ENCODE measurements at regions not wholly inside any gene's neighbourhood (a gene's known extent, or its start where the extent isn't known, plus 50 kb on each side); places are given as distances from the start of the nearest gene placed in this dataset.
"Not testable (repeated sequence)": the region's sequence is repeated elsewhere in the genome, so short reads cannot be mapped to it uniquely, and the experiment has no call there.

DNA sequence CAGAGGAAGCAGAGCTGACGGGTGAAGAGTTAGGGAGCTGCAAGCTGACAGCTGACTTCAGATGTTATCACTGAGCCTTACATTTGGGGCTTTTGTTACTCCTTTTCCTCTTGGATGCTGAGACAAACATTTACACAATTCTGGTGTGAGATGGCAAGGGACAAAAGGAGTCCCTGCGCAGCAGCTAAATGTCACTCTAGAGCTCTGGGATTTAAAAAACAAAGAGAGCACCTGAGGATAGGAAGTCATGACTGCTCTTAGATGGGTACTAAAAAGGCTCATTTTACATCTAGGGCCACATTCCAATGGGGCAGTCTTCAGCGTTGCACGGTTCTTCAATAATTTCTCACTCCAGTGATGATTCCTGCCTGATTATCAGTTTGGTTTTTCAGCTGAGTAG lies 204.5 kb downstream of the RAB38 start:
- no peak for DNase-seq (ENCODE audit: low spot score)

DNA sequence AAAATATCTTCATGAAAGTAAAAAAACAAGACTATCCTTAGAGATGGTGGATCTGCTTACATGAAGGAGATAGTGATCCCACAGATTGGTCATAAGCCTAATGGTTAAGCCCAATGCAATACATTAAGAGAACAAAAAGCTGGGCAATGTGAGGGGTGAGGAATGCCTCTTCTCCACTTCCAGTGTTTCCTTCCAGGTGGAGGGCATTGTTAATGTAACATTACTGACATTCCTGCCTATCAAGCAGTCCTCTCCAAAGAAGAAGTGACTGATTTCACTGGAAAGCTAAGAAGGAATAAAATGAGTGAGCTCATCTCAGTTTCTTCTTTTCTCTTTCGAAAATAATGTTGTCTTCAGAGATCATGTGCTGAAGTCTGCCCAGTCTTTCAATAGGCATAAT lies 207.8 kb downstream of the RAB38 start:
- no peak for DNase-seq (ENCODE audit: low spot score)

DNA sequence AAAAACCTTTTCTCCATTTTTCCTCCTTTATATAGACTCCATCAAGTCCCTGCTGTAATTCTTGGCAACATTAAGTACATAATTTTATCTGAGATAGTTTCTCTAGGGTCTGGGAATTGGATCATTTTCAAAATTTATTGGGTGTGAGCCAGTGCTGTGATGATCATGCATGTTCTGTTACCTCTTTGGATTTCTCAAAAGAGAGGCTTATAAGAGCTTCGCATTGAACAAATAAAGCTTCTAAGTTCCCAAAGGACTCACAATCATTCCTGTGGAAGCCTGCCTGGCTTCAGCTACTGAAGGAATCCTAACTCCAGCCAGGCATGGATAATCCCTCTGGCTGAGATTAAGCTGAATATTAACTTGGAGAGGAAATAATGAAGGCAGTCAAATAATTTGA lies 208.5 kb downstream of the RAB38 start:
- no peak for DNase-seq (ENCODE audit: low spot score)

DNA sequence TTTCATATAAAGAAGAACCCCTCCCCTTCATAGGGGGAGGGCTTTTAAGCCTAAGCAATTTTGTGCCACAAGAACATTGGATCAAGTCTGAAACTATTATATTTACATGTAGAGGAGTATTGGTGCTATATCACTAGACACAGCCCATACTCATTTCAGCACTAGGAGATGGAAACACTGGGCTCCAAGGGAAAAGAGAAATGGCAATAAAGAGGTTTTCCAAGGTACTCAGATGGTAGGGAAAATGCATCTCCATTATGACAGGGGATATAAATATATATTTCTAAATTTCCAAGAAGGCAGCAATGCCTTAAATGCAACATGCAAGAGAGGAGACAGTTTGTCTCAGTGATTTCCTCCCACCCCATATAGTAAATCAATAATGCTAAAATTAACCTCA lies 209.0 kb downstream of the RAB38 start:
- no peak for DNase-seq (ENCODE audit: low spot score)

DNA sequence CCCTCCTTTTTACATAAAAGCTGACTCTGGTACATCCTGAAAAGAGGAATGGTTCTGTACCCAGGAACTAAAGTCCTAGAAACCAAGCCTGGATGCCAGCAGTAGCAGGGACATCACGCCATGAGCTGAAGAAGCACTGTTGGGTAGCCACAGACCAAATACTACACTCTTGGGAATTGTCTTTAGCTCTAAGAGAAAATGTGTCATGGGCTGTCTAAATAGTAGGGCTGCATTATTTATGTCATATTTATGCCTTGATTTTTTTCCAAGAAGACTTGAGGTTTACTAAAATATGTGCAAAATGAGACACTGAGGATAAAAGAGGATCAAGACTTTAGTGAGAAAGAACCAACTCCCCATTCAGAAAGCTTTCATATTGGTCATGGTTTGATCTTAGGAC lies 213.6 kb downstream of the RAB38 start:
- DNase-seq (ENCODE audit: low spot score) = no peak

DNA sequence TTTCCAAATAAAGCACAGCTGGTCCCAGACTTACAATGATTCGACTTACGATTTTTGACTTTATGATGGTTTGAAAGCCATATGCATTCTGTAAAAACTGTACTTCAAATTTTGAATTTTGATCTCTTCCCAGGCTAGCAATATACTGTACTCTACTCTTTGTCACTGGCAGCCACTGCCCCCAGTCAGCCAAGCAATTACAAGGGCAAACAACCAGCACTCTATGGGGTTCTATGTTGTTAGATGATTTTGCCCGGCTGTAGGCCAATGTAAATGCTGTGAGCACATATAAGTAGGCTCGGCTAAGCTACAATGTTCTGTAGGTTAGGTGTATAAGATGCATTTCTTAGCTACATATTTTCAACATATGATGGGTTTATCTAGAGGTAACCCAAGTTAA lies 217.3 kb downstream of the RAB38 start:
- DNase-seq (ENCODE audit: low spot score) = no peak

DNA sequence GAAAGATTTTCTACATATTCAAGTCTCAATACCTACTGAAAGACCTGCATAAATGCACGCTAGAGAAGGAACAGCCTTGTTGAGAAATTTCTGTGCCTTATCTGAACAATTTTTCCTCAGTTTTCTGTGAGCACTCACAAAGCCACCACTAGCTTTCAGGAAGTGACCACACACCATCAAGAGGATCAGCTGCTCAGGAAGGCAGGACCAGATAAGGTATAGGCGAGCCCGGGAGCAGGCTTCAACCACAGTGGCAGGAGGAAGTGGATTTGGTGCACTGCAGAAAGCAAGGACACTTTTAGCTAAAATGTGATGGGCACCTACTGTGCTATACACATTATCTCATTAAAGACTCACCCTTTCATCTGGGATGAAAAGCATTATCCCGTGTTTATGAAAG lies 220.8 kb downstream of the RAB38 start:
- no peak for DNase-seq (ENCODE audit: low spot score)

DNA sequence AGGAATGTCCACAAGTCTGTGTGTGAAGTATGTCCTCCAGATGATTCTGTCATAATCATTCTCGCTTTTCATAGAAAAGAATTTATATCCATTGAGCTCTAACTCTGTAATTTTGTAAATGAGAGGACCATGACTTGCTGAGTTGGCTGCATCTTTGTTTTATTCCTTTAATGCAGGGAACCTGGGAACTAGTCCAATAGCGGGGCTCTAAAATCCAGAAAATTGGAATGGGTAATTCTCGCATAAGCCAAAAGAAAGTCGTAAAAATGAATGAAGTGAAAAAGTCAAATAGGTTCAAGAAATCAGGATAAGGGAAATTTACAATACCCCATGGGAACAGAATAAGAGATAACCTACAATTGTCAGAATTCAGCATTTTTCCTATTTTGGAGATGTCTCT lies 232.5 kb downstream of the RAB38 start:
- DNase-seq (ENCODE audit: low spot score) = no peak

DNA sequence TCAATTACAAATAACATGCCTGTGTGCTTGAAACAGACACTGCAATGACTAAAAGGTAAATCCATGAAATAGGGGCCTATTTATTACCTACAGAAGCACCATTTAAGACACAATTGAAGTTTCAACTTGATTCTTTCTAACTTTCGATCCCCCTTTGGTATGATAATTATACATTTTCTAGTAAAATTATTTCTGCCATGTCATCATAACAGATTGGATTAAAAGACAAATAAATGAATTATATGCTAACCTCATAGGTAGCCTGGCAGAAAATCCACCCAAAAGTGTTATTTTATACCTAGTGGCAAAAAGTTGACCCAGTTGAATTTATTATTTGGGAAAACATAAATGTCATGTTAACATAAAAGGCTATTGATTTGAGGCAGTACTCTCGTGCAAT lies 241.1 kb downstream of the RAB38 start:
- DNase-seq (ENCODE audit: low spot score) = no peak

DNA sequence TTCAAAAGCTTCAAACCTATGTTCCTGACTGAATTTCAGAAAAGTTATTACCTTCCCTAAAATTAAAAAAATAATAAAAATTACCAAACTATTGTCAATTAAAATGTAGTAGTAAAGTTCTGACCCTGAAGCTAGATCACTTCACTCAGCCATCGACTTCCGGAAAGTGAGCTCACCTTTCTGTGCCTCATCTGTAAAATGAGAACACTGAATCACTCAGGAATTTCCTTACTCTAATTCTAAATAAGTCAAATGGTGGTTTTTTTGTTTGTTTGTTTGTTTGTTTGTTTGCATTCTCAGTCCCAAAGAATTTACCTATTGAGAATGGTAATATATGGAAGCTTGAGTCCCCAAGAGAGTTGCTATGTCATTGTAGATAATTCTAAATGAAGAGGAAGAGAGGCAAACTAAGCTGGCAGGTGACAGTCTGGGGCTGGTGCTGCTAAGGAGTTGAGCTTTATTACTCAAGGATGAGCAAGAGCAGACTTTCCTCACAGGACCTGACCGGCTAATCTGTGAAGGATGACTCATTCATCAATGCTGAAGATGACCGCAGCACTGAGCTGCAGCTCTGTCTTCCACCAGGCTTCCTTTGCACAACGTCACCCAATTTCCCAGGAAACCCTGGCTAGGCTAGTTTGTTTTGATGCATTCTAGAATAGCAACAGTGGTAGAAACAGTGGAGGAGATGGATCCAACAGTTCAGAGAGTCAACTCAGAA lies 248.8 kb downstream of the RAB38 start:
- DNase-seq (ENCODE audit: low spot score) = peak; percentile 23

DNA sequence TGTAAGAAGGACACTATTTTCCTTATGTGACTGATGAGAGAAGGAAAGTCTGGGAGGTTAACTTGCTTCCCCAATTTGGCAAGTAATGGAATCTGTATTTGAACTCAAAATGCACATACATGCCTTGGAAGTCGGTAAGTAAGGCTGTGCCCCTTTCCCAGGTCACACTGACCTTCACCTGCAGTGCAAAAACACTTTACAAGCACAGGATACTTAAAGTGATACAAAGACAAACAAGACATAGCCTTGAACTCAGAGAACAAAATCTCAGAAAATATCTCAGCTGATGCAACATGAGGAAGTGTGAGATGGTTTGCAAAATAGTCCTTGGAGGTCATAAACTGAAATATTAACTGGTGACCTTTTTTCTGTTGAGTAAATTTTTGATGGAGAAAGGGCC lies 251.1 kb downstream of the RAB38 start:
- DNase-seq (ENCODE audit: low spot score) = no peak

DNA sequence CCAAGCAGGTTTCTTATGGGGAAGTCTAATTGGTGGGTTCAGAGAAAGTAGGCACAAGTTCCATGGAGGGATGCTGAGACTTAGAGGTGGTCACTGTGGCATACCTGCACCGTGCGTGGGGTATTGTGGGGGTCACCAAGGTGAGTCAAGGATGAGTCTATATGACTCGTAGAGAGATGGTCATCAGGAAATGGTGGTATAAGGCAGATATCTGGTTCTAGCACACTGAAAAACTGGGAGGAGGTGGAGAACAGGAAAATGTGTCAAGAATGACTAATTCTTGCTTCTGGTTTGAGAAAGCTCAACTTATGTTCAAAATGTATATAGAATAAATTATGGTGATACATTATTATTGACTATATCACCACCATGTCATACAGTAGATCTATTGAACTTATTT lies 258.1 kb downstream of the RAB38 start:
- DNase-seq (ENCODE audit: low spot score) = no peak

DNA sequence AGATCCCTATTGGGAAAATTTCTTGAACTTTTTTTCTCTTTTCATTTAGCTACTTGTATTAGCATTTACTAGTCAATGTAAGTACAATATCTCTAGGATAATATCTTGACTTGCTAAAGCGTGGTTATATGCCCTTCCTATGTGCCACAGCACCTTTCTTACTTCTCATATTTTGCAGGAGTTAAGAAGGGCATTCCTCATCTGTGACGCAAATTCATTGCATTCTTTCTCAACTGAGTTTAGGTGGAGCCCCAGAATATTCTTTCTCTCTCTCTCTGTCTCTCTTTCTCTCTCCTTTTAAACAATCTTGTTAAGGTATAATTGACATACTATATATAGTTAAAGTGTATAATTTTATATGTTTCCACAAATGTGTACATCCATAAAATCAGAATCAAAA lies 266.1 kb downstream of the RAB38 start:
- no peak for DNase-seq (ENCODE audit: low spot score)

DNA sequence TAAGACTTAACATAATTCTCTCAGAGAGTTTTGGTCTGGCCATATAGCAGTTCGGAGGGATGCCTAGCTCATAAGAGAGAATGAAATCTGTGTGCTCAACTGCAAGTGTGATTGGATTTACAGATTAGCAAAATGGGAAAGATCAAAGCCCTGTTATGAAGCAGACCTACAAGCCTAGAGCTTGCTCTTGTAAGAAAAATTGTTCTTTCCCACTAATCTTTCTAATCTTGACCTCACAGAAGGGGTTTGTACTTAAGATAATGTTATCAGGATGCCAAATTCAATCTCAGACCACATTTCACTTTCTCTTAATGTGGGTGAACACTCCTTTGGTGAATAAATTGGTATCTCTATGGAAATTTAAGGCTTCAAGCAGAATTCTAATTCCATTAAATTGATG lies 267.2 kb downstream of the RAB38 start:
- DNase-seq (ENCODE audit: low spot score) = no peak

DNA sequence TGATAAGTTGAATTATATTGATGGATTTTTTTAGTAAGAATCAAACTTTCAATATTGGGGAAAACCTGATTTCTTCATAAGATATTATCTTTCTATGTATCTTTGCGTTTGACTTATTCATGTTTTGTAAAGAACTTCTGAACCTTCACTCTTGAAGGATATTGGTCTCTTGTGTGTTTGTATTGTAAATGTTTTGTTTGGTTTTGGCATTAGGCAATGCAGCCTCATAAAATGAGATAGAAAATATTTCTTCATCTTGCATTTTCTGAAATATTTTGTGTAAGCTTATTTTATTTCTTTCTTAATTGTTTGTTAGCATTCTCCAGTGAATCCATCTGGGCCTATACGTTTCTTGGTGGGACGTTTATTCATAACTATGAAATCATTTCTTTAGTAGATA lies 271.9 kb downstream of the RAB38 start:
- DNase-seq (ENCODE audit: low spot score) = no peak

DNA sequence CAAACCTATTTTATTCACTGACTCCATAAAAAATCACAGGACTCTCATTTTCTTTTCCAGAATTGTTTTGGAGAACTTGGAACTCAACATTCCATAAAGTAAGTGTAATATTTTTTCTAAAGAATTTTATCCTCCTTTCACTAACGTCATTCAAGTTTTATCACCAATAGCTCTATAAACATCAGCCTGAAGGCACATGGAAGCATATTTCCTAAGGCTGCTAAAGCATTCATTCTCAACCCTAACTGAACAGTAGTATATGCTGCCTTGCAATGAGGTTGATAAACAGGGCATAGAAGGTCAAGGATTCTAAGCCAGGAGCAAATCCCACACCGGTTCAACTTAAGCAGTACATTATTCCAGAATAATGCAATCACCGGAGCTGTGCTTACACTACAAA lies 273.9 kb downstream of the RAB38 start:
- DNase-seq (ENCODE audit: low spot score) = no peak

DNA sequence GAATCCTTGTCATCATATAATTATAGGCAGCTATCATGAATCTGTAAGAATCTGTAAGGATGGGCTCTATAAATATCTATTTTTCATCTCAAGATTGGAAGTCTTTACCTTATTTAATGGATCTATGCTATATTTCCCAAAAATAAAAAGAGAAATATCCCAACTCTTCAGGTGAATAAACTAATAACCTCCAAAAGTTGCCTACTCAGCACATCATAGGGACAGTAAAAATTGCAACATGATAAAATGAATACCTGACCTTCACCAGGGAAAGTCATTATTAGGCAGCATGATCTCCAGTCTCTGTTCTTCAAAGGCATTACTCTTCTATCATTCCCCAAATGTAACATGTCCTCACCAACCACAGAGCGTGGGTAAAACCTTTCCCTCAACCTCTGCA lies 277.3 kb downstream of the RAB38 start:
- no peak for DNase-seq (ENCODE audit: low spot score)

DNA sequence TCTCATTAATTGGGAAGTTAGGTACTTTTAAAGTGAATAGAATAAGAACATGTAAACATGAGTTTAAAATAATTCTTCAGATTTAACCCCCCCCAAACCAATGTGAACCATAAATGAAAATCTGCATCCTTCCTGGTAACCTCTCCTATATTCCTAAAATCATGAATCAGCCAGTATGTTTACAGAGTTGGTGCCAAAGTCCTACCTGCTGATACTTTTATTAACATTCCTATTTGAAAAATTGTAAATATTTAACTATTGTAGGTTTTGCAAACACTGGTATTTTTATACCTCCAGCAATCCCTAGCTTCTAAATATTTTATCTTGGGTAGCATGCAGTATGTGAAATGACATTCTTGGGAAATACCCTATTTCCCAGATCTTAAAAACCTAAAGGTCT lies 278.2 kb downstream of the RAB38 start:
- DNase-seq (ENCODE audit: low spot score) = no peak

DNA sequence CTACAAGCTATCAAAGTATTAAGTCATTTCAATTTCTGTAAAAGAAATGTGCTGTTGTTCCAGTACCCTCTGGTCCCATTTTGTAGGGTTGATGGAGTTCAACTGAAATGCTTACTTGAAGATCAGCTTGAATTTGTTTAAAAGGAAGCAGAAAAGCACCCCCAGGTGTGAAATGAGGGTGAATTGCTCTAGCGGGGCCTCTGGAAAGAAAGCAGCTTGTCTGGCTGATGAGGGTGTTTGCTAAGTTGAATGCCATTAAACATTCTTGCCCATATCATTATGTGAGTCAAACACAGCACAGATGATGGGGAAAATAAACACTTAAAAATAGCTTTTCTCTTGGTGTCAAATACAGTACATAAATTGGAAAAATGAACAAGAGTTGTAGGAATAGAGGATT lies 280.3 kb downstream of the RAB38 start:
- DNase-seq (ENCODE audit: low spot score) = no peak

DNA sequence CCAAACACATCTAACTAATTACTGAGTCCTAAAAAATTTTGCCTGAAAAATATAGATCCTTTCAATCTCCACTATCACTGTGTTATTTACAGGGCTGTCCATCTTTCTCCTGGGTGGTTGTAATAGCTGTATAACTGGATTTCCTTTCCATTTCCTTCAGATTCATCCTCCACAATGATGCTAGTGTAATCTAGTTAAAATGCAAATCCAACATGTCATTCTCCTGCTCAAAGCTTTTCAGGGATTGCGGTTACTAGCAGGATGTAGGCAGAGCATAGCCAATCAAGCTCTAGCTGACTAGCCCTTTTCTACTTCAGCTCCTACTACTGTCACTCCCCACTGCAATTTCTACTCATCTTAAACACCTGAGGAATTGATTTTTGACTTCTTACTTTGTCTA lies 283.0 kb downstream of the RAB38 start:
- no peak for DNase-seq (ENCODE audit: low spot score)

DNA sequence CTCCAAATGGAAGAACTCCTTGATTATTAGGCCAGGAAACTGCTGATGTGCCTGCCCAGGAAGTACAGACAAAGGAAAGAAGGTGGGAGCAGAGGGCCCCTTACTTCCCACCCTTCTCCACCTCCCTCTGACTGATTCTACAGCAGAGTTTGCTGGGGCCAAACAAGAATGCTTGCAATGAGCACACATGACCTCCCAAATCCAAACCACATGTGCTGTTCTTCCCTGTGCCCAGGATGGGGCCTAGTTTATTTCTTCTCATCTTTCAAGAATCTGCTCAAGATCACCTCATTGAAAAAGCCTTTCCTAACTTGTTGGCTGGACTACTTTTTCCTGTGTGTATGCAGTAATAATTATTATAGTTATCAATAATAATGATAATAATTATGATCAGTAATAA lies 286.1 kb downstream of the RAB38 start:
- DNase-seq (ENCODE audit: low spot score) = no peak

DNA sequence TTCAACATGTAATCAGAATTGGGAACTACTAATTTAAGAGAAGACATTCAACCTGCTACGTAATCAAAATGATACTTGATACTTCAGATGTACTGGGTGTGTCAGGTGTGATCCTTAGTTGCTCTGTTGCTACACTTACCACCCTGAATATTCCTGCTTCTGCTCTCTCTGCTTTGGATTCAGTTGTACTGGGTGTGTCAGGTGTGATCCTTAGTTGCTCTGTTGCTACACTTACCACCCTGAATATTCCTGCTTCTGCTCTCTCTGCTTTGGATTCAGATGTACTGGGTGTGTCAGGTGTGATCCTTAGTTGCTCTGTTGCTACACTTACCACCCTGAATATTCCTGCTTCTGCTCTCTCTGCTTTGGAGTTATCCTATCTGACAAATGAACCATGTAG lies 290.2 kb downstream of the RAB38 start:
- DNase-seq (ENCODE audit: low spot score) = not testable (repeated sequence)

DNA sequence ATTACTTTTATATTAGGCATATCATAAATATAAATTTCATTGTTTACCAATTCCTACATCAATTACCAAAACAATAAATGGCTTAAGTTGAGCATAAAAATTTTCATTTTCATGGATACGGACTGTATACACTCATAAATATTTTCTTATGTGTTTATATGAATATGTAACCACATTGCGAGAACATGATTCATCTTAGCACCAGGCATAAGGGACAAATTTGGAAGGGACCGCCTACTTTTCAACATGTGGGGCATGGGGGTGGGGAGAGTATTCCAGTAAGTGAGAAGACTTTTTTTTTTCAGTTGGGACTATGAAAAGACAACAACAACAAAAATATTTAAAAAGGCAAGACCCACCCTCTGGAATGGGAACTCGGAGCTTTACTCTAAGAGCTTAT lies 296.1 kb downstream of the RAB38 start:
- DNase-seq (ENCODE audit: low spot score) = no peak

DNA sequence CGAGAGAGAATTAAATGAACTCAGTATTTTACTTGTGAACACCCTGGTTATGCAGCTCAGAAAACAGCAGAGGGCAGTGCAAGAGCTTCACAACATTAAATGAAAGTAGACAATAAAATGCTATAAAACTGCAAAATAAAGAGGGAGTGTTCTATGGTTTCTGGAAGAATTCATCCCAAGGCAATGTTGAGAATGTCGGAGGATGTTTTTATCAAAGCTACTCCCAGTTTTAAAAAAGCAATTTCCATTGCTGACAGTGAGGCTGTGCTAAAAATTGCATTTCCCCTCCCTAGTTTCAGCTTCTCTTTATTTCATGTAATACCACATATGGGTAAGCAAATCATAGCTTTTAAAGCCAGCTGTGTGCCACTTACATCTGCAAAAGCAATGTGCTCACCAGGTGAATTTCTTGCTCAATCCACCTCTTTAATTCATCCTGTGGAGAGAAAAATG lies 296.8 kb downstream of the RAB38 start:
- DNase-seq (ENCODE audit: low spot score) = peak; percentile 11

DNA sequence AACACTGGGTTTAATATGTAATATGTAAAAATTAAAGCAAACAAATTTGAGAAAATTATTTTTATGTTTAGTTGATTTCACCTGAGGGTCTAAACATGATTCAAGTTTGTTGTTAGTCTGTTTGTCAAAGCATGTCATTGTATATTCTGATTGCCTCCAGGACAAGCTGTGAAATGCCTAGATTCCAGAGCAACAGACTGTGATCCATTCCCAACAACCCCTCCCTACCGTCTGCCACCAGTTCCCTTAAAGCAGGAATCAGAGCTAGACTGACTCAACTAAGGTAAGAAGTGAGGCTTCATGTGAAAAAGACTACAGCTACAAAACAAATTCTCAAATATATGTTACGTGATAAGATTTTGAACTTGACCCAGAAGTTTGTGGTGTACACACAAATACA lies 304.2 kb downstream of the RAB38 start:
- no peak for DNase-seq (ENCODE audit: low spot score)

Measured in SW480 (cell line).